GM06990 (cell line): ENCODE measurements at regions not wholly inside any gene's neighbourhood (a gene's known extent, or its start where the extent isn't known, plus 50 kb on each side); places are given as distances from the start of the nearest gene placed in this dataset.

Experiments used
- DNase-seq: peaks from one replicate; pipeline ENCODE4 v3.0.0-alpha.2; 2011; ENCODE audit not compliant: insufficient read length; ENCODE audit errors: extremely low read depth
- H3K27me3 ChIP-seq: replicated peaks from 2 replicates; pipeline ENCODE4 v1.6.0; 2011; ENCODE audit warnings: low read length; ENCODE audit not compliant: control insufficient read depth, insufficient read depth
- H3K36me3 ChIP-seq: 2 replicates; pipeline ENCODE4 v1.5.1; 2011; ENCODE audit warnings: low read length; ENCODE audit not compliant: control insufficient read depth, insufficient read depth
- H3K4me3 ChIP-seq: replicated peaks from 2 replicates; pipeline ENCODE4 v1.5.1; 2011; ENCODE audit warnings: low read depth, mild to moderate bottlenecking, control low read depth, low read length
- CTCF ChIP-seq: IDR thresholded peaks from 2 replicates; pipeline ENCODE4 v1.5.1; 2011; ENCODE audit warnings: low read length, control low read depth, mild to moderate bottlenecking, inconsistent platforms; ENCODE audit not compliant: insufficient read depth, poor library complexity, severe bottlenecking

- no peaks in the 10 kb centered on the region for H3K36me3 ChIP-seq
- no peak for TF ChIP-seq CTCF
- H3K4me3 ChIP-seq: no peak overlapping the region
- DNase-seq: no peak
- H3K27me3 ChIP-seq: no peaks in the 10 kb centered on the region; the same call in 1 of the 2 replicates
Measured at GRCh38 chr21:39024538-39024937, 158.7 kb downstream of the PSMG1 start.

- Histone ChIP-seq H3K27me3 (no peaks in the 10 kb centered on the region; the same call in 1 of the 2 replicates), H3K4me3 (no peak overlapping the region), H3K36me3 (no peaks in the 10 kb centered on the region)
- DNase-seq: no peak
- no peak for TF ChIP-seq CTCF
Measured at GRCh38 chr21:39022863-39023693, 160.2 kb downstream of the PSMG1 start.

- Histone ChIP-seq H3K4me3 (no peak overlapping the region), H3K36me3 (no peaks in the 10 kb centered on the region), H3K27me3 (no peaks in the 10 kb centered on the region; the same call in 1 of the 2 replicates)
- no peak for TF ChIP-seq CTCF
- DNase-seq: no peak
Measured at GRCh38 chr21:39022466-39022862, 160.8 kb downstream of the PSMG1 start.

- H3K27me3 ChIP-seq: no peaks in the 10 kb centered on the region; the same call in 1 of the 2 replicates
- TF ChIP-seq CTCF: no peak
- no peaks in the 10 kb centered on the region for H3K36me3 ChIP-seq
- no peak for DNase-seq
- no peak overlapping the region for H3K4me3 ChIP-seq
Measured at GRCh38 chr21:39022035-39022434, 161.2 kb downstream of the PSMG1 start.

- Histone ChIP-seq H3K4me3 (no peak overlapping the region), H3K27me3 (no peaks in the 10 kb centered on the region; the same call in 1 of the 2 replicates), H3K36me3 (no peaks in the 10 kb centered on the region)
- TF ChIP-seq CTCF: no peak
- no peak for DNase-seq
Measured at GRCh38 chr21:39021478-39021832, 161.8 kb downstream of the PSMG1 start.
